Heart right ventricle (tissue), 16 donors: ENCODE measurements at regions not wholly inside any gene's neighbourhood (a gene's known extent, or its start where the extent isn't known, plus 50 kb on each side); places are given as distances from the start of the nearest gene placed in this dataset.

ENCODE experiments used
- ATAC-seq, 8 donors: fragments of 200-7000 bp; cut with Tn5 transposase; one replicate each; pipeline ENCODE4 v1.9.1; 2020; ENCODE audit warnings: mild to moderate bottlenecking in 8 of 8, moderate library complexity in 8 of 8, moderate number of reproducible peaks in 1 of 8
- DNase-seq, 2 donors: peaks; one replicate each; pipeline ENCODE4 v3.0.0-alpha.2; 2020
- H3K27ac ChIP-seq, 10 donors: fragments of 200-600 bp; sonication (generic) in 2 of 10; one replicate each; pipeline versions ENCODE4 v1.5.0 to v1.8.0; 2020 to 2022; ENCODE audit warnings: mild to moderate bottlenecking in 3 of 10
- H3K27me3 ChIP-seq, 7 donors: fragments of 200-600 bp; one replicate each; pipeline ENCODE4 v1.8.0; 2021 to 2022; ENCODE audit warnings: mild to moderate bottlenecking in 2 of 7
- H3K36me3 ChIP-seq, 9 donors: fragments of 200-600 bp; sonication (generic) in 1 of 9; one replicate each; pipeline versions ENCODE4 v1.5.0 to v1.8.0; 2020 to 2022; ENCODE audit warnings: mild to moderate bottlenecking in 2 of 9
- H3K4me1 ChIP-seq, 9 donors: fragments of 200-600 bp; sonication (generic) in 1 of 9; one replicate each; pipeline versions ENCODE4 v1.5.0 to v1.8.0; 2020 to 2022; ENCODE audit warnings: mild to moderate bottlenecking in 4 of 9
- H3K4me3 ChIP-seq, 10 donors: fragments of 200-600 bp; sonication (generic) in 2 of 10; one replicate each; pipeline versions ENCODE4 v1.5.0 to v1.8.0; 2020 to 2022; ENCODE audit warnings: mild to moderate bottlenecking in 7 of 10, moderate library complexity in 2 of 10
- H3K9me3 ChIP-seq, 11 donors: fragments of 200-600 bp in 10 of 11; sonication (generic) in 2 of 11; one replicate each; pipeline versions ENCODE4 v1.5.0 to v1.8.0; 2013 to 2022; ENCODE audit warnings: mild to moderate bottlenecking in 2 of 11, control low read depth in 1 of 11, moderate library complexity in 1 of 11
- WGBS, 2 donors: extraction: QIAGEN DNeasy Blood & Tissue Kit; methylation state at CpG; one replicate each; pipeline ENCODE4 v1.1.7; 2013; ENCODE audit warnings: inconsistent platforms in 1 of 2; 5-methylcytosine and 5-hydroxymethylcytosine counted together
- intact Hi-C, 10 donors: fragments of 100-400 bp; cut with DNase I; formaldehyde crosslinking; loops; one replicate each; pipeline versions ENCODE4 v1.11.1 to v1.14.2; 2022
- TF ChIP-seq, protein P1 (sequence below), 9 donors: fragments of 200-600 bp; sonication (generic) in 2 of 9; IDR thresholded peaks; one replicate each; pipeline versions ENCODE4 v1.5.0 to v1.8.0; 2021 to 2022; ENCODE audit warnings: antibody characterized with exemption in 9 of 9, mild to moderate bottlenecking in 5 of 9, moderate library complexity in 1 of 9
- donor health status: Arrhythmogenic right ventricular cardiomyopathy.
- donor health status: ischemic (EF 13 %, LVEDD 7.1; RV severe dilation, severe dysfunction).
- donor health status: healthy with polysubstance abuse.
- donor health status: DM: no; HTN: yes; CAD: no.
- donor health status: DM: no; HTN: no; CAD: no.
- donor health status: ischemic (EF 25% LVEDD 6.9; RV normal size, moderate dysfunction).
- donor health status: ischemic (EF 25% LVEDD 5.7; RV mildly dilated, moderate dysfunction).
- donor health status: healthy.
- donor health status: DM: yes; HTN: yes; CAD: no.
- donor health status: Ischemic cardiomyopathy.
- donor health status: ischemic (EF 35%, LVEDD 5.7; RV mildly dilated, moderate dysfunction).
- donor health status: nonischemic (EF 11% LVEDD 7.7; RV severe dilation, severe dysfunction).
- donor health status: DM: yes; HTN: yes; CAD: no.
- donor health status: PGD.
- donor health status: ischemic (EF 29% LVEDD 5.4; RV normal size, mild dysfunction).
- donor health status: nonischemic (EF 23%, LVEDD 6.1; RV moderate dilation, normal function).

- 44 to 48% methylated on average over 8 of the region's 8 CpGs for WGBS, 2 donors
- ATAC-seq: no peak
- no peaks in the 10 kb centered on the region for H3K36me3 ChIP-seq
- DNase-seq: no peak
- no peaks in the 10 kb centered on the region for H3K4me1 ChIP-seq
- intact Hi-C loops: no loop called here
- H3K27ac ChIP-seq: no peak overlapping the region
- peaks cover 0 to 94% (median 74%) of the 10 kb centered on the region in 7 donors for H3K27me3 ChIP-seq
- TF ChIP-seq, protein P1, sequence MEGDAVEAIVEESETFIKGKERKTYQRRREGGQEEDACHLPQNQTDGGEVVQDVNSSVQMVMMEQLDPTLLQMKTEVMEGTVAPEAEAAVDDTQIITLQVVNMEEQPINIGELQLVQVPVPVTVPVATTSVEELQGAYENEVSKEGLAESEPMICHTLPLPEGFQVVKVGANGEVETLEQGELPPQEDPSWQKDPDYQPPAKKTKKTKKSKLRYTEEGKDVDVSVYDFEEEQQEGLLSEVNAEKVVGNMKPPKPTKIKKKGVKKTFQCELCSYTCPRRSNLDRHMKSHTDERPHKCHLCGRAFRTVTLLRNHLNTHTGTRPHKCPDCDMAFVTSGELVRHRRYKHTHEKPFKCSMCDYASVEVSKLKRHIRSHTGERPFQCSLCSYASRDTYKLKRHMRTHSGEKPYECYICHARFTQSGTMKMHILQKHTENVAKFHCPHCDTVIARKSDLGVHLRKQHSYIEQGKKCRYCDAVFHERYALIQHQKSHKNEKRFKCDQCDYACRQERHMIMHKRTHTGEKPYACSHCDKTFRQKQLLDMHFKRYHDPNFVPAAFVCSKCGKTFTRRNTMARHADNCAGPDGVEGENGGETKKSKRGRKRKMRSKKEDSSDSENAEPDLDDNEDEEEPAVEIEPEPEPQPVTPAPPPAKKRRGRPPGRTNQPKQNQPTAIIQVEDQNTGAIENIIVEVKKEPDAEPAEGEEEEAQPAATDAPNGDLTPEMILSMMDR (IDR thresholded peaks at IDR 0.05): no peak
- peaks cover 0 to 10% (median 0%) of the 10 kb centered on the region in 11 donors for H3K9me3 ChIP-seq
- H3K4me3 ChIP-seq: no peak overlapping the region
These were observed 65.3 kb downstream of the KLHDC7A start for GRCh38 chr1:18546026-18546425.

GRCh38 chr1:18547460-18547859, 66.7 kb downstream of the KLHDC7A start:
- intact Hi-C loops: no loop called here

DNA sequence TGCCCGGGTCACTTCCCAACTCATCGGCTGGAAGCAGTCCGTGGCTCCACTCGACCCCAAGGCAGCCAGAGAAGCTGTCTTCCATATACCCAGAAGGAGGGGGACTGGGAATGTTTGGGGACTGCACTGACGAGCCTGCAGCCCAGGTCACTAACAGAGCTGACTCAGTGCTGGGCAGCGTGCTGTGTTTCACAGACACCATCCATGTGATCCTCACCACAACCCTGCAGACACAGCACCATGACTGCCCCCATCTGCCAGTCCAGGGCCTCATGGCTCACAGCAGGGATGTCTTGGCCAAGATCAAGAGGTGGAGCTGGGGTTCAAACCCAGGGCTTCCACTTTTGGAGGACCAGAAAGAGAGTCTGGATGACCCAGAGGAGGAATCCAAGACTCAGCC, 67.9 kb downstream of the KLHDC7A start:
- Histone ChIP-seq H3K9me3 (peaks cover 0 to 2% (median 0%) of the 10 kb centered on the region in 11 donors), H3K4me1 (no peaks in the 10 kb centered on the region), H3K36me3 (no peaks in the 10 kb centered on the region), H3K27me3 (peaks cover 0 to 97% (median 61%) of the 10 kb centered on the region in 7 donors), H3K4me3 (no peak overlapping the region), H3K27ac (no peak overlapping the region)
- intact Hi-C loops: no loop called here
- WGBS, 2 donors: 39 to 41% methylated on average over 6 of the region's 6 CpGs
- TF ChIP-seq, protein P1 (IDR thresholded peaks at IDR 0.05): no peak
- ATAC-seq: no peak
- no peak for DNase-seq

More at GRCh38 chr1:18547460-18547859, 66.7 kb downstream of the KLHDC7A start:
- H3K9me3 ChIP-seq: peaks cover 0 to 10% (median 0%) of the 10 kb centered on the region in 11 donors
- 46 to 56% methylated on average over 4 of the region's 4 CpGs for WGBS, 2 donors
- no peak overlapping the region for H3K4me3 ChIP-seq
- H3K27ac ChIP-seq: no peak overlapping the region
- peaks cover 0 to 96% (median 62%) of the 10 kb centered on the region in 7 donors for H3K27me3 ChIP-seq
- TF ChIP-seq, protein P1 (IDR thresholded peaks at IDR 0.05): no peak
- H3K36me3 ChIP-seq: no peaks in the 10 kb centered on the region
- DNase-seq (no peak), ATAC-seq (no peak)
- no peaks in the 10 kb centered on the region for H3K4me1 ChIP-seq

- Histone ChIP-seq H3K36me3 (no peaks in the 10 kb centered on the region), H3K9me3 (no peaks in the 10 kb centered on the region), H3K4me1 (no peaks in the 10 kb centered on the region), H3K27ac (no peak overlapping the region), H3K4me3 (no peak overlapping the region), H3K27me3 (peaks cover 0 to 97% (median 61%) of the 10 kb centered on the region in 7 donors)
- intact Hi-C loops: no loop called here
- TF ChIP-seq, protein P1 (IDR thresholded peaks at IDR 0.05): no peak
- ATAC-seq (no peak), DNase-seq (no peak)
- WGBS, 2 donors: 59 to 66% methylated on average over 10 of the region's 10 CpGs
These were observed 68.4 kb downstream of the KLHDC7A start for GRCh38 chr1:18549106-18549505.
